ENCODE measurements at regions not wholly inside any gene's neighbourhood (a gene's known extent, or its start where the extent isn't known, plus 50 kb on each side); places are given as distances from the start of the nearest gene placed in this dataset.

DNA sequence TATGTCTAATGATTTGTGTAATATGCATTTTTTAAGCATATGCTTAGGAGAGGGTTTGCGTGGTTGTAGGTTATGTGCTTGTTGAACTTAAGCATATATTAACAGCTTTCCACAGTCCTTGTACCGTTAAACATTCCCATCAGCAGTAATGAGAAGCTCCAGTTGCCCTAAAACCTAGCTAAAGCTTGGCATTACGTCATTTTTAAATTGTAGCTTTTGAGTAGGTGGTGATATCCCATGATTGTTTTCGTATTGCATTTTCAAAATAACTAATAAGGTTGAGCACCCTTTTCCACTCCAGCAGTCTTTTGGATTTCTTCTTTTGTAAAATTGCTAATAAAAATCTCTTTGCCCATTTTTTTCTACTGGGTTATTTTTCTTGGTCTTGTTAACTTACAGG is 453.1 kb upstream of the GCFC2 start:
- Histone ChIP-seq H3K36me3 (no peaks in the 10 kb centered on the region), H3K27me3 (no peaks in the 10 kb centered on the region), H3K27ac (no peak overlapping the region), H3K4me3 (replicated peaks in 1 of 3) (no peak overlapping the region), H3K9me3 (no peaks in the 10 kb centered on the region), H3K4me1 (no peaks in the 10 kb centered on the region)
- TF ChIP-seq, protein P1, sequence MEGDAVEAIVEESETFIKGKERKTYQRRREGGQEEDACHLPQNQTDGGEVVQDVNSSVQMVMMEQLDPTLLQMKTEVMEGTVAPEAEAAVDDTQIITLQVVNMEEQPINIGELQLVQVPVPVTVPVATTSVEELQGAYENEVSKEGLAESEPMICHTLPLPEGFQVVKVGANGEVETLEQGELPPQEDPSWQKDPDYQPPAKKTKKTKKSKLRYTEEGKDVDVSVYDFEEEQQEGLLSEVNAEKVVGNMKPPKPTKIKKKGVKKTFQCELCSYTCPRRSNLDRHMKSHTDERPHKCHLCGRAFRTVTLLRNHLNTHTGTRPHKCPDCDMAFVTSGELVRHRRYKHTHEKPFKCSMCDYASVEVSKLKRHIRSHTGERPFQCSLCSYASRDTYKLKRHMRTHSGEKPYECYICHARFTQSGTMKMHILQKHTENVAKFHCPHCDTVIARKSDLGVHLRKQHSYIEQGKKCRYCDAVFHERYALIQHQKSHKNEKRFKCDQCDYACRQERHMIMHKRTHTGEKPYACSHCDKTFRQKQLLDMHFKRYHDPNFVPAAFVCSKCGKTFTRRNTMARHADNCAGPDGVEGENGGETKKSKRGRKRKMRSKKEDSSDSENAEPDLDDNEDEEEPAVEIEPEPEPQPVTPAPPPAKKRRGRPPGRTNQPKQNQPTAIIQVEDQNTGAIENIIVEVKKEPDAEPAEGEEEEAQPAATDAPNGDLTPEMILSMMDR (IDR thresholded peaks at IDR 0.05) = no peak
- no peak for TF ChIP-seq POLR2A (IDR thresholded peaks at IDR 0.05)
- 84 to 90% methylated on average over 4 of the region's 4 CpGs for WGBS, 2 donors
- intact Hi-C loops (cut with DNase I) = no loop called here
- no peak for DNase-seq

DNA sequence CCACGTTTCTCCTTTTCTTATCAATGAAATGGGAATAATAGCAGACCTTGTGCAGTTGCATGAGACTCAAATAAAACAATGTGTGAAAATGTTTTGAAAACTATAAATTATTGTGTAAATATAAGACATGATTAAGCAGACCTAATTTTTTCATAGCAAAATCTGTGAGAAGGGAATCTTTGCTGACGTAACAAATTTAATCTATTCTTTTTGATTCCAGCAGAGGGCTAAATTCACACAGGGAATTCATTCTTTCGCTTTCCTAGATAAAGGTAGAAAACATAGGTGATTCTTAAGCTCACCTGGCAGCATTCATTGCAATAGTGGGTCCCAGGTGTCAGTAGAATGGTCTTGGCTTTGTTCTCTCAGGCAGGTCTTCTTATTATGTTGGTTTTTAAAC is 450.0 kb upstream of the GCFC2 start:
- TF ChIP-seq POLR2A (IDR thresholded peaks at IDR 0.05) = no peak
- TF ChIP-seq, protein P1 (IDR thresholded peaks at IDR 0.05) = no peak
- WGBS, 2 donors = 85 to 86% methylated on average over 3 of the region's 3 CpGs
- Histone ChIP-seq H3K27me3 (no peaks in the 10 kb centered on the region), H3K27ac (no peak overlapping the region), H3K9me3 (no peaks in the 10 kb centered on the region), H3K36me3 (no peaks in the 10 kb centered on the region), H3K4me1 (no peaks in the 10 kb centered on the region), H3K4me3 (replicated peaks in 1 of 3) (no peak overlapping the region)
- intact Hi-C loops (cut with DNase I) = no loop called here
- DNase-seq = no peak

DNA sequence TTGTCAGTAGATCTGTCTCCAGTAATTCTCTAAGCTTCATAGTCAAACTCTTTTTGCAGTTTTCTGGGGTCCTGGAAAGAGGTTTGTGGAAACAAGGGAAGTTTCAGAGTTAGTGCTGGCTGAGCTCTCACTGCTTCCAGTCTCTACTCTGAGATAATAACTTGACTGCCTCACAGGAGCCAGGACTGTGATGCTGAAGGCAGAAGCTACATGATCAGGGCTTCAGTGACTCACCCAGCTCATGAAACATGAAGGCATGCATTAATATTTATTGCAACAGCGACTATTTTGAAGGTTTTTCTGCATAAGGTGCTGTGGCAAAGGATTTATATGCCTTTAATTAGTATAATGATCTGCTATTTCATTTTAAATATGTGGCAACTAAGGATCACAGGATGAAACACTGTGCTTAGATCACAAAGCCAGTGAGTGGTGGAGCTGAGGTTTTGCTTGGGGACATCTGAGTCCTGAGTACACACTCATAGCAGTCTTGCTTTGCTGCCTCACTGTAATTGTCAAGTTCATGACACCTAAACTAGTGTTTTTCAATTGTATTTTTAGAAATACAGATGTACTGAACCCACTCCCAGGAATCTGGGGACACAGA is 448.4 kb upstream of the GCFC2 start:
- H3K27ac ChIP-seq = no peak overlapping the region
- no peak for DNase-seq
- no peaks in the 10 kb centered on the region for H3K36me3 ChIP-seq
- intact Hi-C loops (cut with DNase I) = no loop called here
- H3K4me3 ChIP-seq (replicated peaks in 1 of 3) = no peak overlapping the region
- no peaks in the 10 kb centered on the region for H3K27me3 ChIP-seq
- no peaks in the 10 kb centered on the region for H3K9me3 ChIP-seq
- 76 to 85% methylated on average over 1 of the region's 1 CpG for WGBS, 2 donors
- TF ChIP-seq, protein P1 (IDR thresholded peaks at IDR 0.05) = no peak
- TF ChIP-seq POLR2A (IDR thresholded peaks at IDR 0.05) = no peak
- no peaks in the 10 kb centered on the region for H3K4me1 ChIP-seq

DNA sequence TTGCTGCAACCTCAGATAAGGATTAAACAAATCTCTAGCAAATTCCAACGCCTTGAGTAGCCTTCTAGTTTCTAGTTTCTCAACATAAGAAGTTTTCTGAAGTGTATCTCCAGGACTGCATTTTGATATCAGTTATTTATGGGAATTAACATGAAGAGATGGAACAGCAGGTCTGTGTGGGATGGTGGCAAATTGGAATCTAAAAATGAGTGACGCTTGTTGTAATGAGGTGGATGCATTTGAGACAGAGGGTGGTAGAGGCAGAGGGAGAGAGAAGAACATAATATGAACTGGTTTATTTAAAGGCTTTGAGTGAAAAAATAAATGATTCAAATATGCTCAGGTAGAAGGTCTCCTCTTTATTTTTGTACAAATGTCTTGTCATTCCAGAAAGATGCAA is 446.8 kb upstream of the GCFC2 start:
- TF ChIP-seq POLR2A (IDR thresholded peaks at IDR 0.05) = no peak
- TF ChIP-seq, protein P1 (IDR thresholded peaks at IDR 0.05) = no peak
- no peak for DNase-seq
- no peaks in the 10 kb centered on the region for H3K4me1 ChIP-seq
- intact Hi-C loops (cut with DNase I) = no loop called here
- WGBS, 2 donors = 87 to 88% methylated on average over 2 of the region's 2 CpGs
- no peaks in the 10 kb centered on the region for H3K27me3 ChIP-seq
- no peaks in the 10 kb centered on the region for H3K36me3 ChIP-seq
- no peaks in the 10 kb centered on the region for H3K9me3 ChIP-seq
- no peak overlapping the region for H3K4me3 ChIP-seq (replicated peaks in 1 of 3)
- no peak overlapping the region for H3K27ac ChIP-seq

DNA sequence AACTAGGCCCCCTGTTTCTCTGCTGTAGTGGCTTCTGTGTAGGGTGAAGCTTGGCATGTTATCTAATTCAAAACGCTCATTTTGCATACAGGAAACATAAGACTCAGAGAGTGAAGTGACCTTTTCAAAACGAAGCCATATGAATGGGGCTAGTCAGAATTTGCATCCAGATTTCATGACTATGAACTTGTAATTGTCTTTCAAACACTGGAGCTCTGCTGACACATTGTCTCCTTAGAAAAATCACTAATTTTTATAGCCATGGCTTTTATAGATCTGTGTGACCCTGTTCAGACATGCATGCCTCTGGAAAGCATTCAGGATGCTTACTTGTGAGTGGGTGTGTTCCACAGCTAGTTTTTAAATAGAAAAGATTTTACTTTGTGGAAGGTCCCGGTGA is 444.3 kb upstream of the GCFC2 start:
- 58 to 60% methylated on average over 3 of the region's 3 CpGs for WGBS, 2 donors
- no peaks in the 10 kb centered on the region for H3K9me3 ChIP-seq
- TF ChIP-seq, protein P1 (IDR thresholded peaks at IDR 0.05) = no peak
- TF ChIP-seq POLR2A (IDR thresholded peaks at IDR 0.05) = no peak
- no peak overlapping the region for H3K4me3 ChIP-seq (replicated peaks in 1 of 3)
- intact Hi-C loops (cut with DNase I) = no loop called here
- H3K36me3 ChIP-seq = no peaks in the 10 kb centered on the region
- DNase-seq = no peak
- no peaks in the 10 kb centered on the region for H3K27me3 ChIP-seq
- H3K27ac ChIP-seq = no peak overlapping the region
- no peaks in the 10 kb centered on the region for H3K4me1 ChIP-seq
